Esophagus muscularis mucosa (tissue), 4 donors: ENCODE measurements at regions not wholly inside any gene's neighbourhood (a gene's known extent, or its start where the extent isn't known, plus 50 kb on each side); places are given as distances from the start of the nearest gene placed in this dataset.

Experiments used
- DNase-seq: peaks from one replicate; pipeline ENCODE4 v3.0.0-alpha.2; 2017; ENCODE audit errors: extremely low spot score
- H3K27ac ChIP-seq, 4 donors: fragments of 200-600 bp; sonication (generic); replicated peaks in 1 of 4; 1 replicate in 3 of 4; 2 replicates in 1 of 4; pipeline ENCODE4 v1.5.1; 2016 to 2019; ENCODE audit warnings: mild to moderate bottlenecking in 1 of 4
- H3K27me3 ChIP-seq, 4 donors: fragments of 200-600 bp; sonication (generic); one replicate each; pipeline versions ENCODE4 v1.5.1 to v1.6.0; 2016 to 2019
- H3K36me3 ChIP-seq, 4 donors: fragments of 200-600 bp; sonication (generic); one replicate each; pipeline ENCODE4 v1.5.1; 2016 to 2019
- H3K4me1 ChIP-seq, 4 donors: fragments of 200-600 bp; sonication (generic); one replicate each; pipeline ENCODE4 v1.5.1; 2016 to 2019
- H3K4me3 ChIP-seq, 4 donors: fragments of 200-600 bp; sonication (generic); 1 replicate in 2 of 4; 2 replicates in 2 of 4; pipeline ENCODE4 v1.5.1; 2016 to 2019; ENCODE audit warnings: mild to moderate bottlenecking in 4 of 4, moderate library complexity in 1 of 4
- H3K9me3 ChIP-seq, 4 donors: fragments of 200-600 bp; sonication (generic); 1 replicate in 3 of 4; 2 replicates in 1 of 4; pipeline ENCODE4 v1.5.1; 2016 to 2019
- EP300 ChIP-seq: sonication (generic); formaldehyde crosslinking; IDR thresholded peaks from one replicate; pipeline ENCODE4 v1.6.1; 2017; ENCODE audit warnings: antibody characterized with exemption
- POLR2A ChIP-seq: fragments of 450-650 bp; IDR thresholded peaks from one replicate; pipeline ENCODE4 v1.6.1; 2017; ENCODE audit warnings: antibody characterized with exemption, moderate library complexity, mild to moderate bottlenecking, low read depth
- POLR2AphosphoS5 ChIP-seq, 2 donors: sonication (generic); formaldehyde crosslinking; IDR thresholded peaks; one replicate each; pipeline ENCODE4 v1.6.1; 2017; ENCODE audit warnings: antibody characterized with exemption in 2 of 2
- WGBS: methylation state at CpG from one replicate; pipeline ENCODE4 v1.1.5; 2018; 5-methylcytosine and 5-hydroxymethylcytosine counted together
- intact Hi-C: fragments of 100-400 bp; cut with DNase I; formaldehyde crosslinking; loops from one replicate; pipeline ENCODE4 v1.15.1; 2023
- TF ChIP-seq, protein P1 (sequence below), 3 experiments: fragments of 200-600 bp in 2 of 3; fragments of 450-650 bp in 1 of 3; sonication (generic) in 2 of 3; IDR thresholded peaks; one replicate each; pipeline ENCODE4 v1.5.1; 2017 to 2019; ENCODE audit warnings: antibody characterized with exemption in 3 of 3, mild to moderate bottlenecking in 2 of 3, moderate library complexity in 1 of 3

DNA sequence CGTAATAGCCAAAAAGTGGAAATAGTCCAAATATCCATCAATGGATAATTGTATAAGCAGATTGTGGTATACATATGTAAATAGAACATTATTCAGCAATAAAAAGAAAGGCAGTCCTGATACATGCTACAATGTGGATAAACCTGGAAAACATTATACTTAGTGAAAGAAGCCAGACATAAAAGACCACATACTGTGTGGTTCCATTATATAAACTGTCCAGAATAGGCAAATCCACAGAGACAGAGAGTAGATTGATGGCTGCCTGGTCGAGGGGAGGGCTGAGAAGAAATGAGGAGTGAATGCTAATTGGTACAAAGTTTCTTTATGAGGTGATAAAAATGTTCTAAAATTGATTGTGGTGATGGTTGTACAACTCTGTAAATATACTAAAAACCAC, 397.4 kb upstream of the RPS6KA3 start:
- TF ChIP-seq POLR2AphosphoS5 (IDR thresholded peaks at IDR 0.05) (no peak), EP300 (no peak), POLR2A (no peak)
- TF ChIP-seq, protein P1, sequence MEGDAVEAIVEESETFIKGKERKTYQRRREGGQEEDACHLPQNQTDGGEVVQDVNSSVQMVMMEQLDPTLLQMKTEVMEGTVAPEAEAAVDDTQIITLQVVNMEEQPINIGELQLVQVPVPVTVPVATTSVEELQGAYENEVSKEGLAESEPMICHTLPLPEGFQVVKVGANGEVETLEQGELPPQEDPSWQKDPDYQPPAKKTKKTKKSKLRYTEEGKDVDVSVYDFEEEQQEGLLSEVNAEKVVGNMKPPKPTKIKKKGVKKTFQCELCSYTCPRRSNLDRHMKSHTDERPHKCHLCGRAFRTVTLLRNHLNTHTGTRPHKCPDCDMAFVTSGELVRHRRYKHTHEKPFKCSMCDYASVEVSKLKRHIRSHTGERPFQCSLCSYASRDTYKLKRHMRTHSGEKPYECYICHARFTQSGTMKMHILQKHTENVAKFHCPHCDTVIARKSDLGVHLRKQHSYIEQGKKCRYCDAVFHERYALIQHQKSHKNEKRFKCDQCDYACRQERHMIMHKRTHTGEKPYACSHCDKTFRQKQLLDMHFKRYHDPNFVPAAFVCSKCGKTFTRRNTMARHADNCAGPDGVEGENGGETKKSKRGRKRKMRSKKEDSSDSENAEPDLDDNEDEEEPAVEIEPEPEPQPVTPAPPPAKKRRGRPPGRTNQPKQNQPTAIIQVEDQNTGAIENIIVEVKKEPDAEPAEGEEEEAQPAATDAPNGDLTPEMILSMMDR (IDR thresholded peaks at IDR 0.05) = no peak
- H3K27ac ChIP-seq = no peak overlapping the region
- intact Hi-C loops = no loop called here
- H3K36me3 ChIP-seq = no peaks in the 10 kb centered on the region
- 43% methylated on average over 2 of the region's 2 CpGs for WGBS
- no peaks in the 10 kb centered on the region for H3K4me1 ChIP-seq
- H3K27me3 ChIP-seq = no peaks in the 10 kb centered on the region
- H3K4me3 ChIP-seq = no peak overlapping the region
- H3K9me3 ChIP-seq = no peaks in the 10 kb centered on the region
- DNase-seq = no peak

DNA sequence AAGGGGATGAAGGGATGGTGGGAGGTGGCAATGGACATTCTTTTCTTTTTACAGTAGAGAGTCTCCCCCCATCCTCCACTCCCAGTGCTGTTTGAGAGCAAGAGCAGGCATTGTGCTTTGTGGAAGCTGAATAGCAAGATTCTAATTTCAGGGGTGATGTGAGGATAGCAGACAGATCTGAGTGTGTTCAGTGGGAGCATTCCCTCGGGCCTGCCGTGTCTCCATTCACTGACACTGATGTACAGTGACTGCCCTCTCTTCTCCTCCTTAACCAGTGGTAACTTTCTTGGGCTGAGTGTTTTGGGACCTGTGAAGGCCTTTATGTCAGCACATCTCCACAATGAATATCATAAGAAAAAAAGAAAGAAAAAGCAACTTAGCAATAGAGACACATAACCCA, 396.6 kb upstream of the RPS6KA3 start:
- intact Hi-C loops = no loop called here
- WGBS = 76% methylated on average over 2 of the region's 2 CpGs
- no peaks in the 10 kb centered on the region for H3K27me3 ChIP-seq
- H3K27ac ChIP-seq = no peak overlapping the region
- H3K4me1 ChIP-seq = no peaks in the 10 kb centered on the region
- TF ChIP-seq, protein P1 (IDR thresholded peaks at IDR 0.05) = no peak
- TF ChIP-seq EP300 (no peak), POLR2AphosphoS5 (IDR thresholded peaks at IDR 0.05) (no peak), POLR2A (no peak)
- H3K4me3 ChIP-seq = no peak overlapping the region
- no peaks in the 10 kb centered on the region for H3K9me3 ChIP-seq
- no peaks in the 10 kb centered on the region for H3K36me3 ChIP-seq
- DNase-seq = no peak

DNA sequence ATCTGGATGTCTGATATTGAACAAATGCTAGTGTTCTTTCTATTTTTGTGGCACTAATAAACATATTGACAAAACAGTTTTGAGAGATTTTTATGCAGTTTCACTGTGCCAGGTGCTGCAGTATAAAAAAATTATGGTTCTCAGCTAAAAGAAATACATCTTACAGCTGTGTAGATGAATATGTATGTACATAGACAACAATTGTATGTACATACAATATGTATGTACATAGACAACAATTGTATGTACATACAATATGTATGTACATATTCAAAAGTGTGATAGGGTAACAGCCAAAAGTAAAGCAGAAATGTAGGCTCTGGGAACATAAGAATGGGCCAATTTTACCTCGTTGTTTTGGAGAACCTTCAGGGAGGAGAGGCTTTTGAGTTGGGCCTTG, 390.0 kb upstream of the RPS6KA3 start:
- WGBS = 86% methylated on average over 1 of the region's 1 CpG
- Histone ChIP-seq H3K9me3 (no peaks in the 10 kb centered on the region), H3K4me3 (no peak overlapping the region), H3K27ac (no peak overlapping the region), H3K36me3 (no peaks in the 10 kb centered on the region), H3K4me1 (no peaks in the 10 kb centered on the region), H3K27me3 (no peaks in the 10 kb centered on the region)
- no peak for DNase-seq
- intact Hi-C loops = no loop called here
- no peak for TF ChIP-seq EP300
- no peak for TF ChIP-seq POLR2A
- no peak for TF ChIP-seq POLR2AphosphoS5 (IDR thresholded peaks at IDR 0.05)
- TF ChIP-seq, protein P1 (IDR thresholded peaks at IDR 0.05) = no peak

DNA sequence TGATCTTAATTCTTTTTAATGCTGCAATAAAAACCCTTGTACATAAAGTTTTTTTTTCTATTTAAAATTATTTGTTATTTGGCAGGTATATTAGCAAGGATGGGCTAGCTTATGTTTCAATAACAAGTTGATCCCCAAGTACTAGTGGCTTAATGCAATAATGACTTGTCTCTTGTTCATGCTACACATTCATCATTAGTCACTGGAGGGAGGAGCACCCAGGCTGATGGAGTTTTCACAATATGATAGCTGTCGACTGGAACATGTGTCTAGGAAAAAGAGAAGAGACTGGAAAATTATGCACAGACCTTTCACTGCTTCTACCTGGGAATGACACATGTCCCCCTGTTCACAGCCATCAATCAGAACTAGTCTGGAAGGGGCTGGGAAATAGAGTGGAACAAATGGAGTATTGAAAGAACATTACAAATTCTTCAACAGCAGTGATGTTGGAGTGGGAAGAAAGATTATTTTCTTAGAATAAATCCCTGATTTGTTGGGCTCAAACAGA, 387.9 kb upstream of the RPS6KA3 start:
- DNase-seq = no peak
- H3K27ac ChIP-seq = no peak overlapping the region
- H3K36me3 ChIP-seq = no peaks in the 10 kb centered on the region
- H3K4me1 ChIP-seq = no peaks in the 10 kb centered on the region
- no peak overlapping the region for H3K4me3 ChIP-seq
- no peaks in the 10 kb centered on the region for H3K27me3 ChIP-seq
- TF ChIP-seq, protein P1 (IDR thresholded peaks at IDR 0.05) = no peak
- TF ChIP-seq EP300 (no peak), POLR2AphosphoS5 (IDR thresholded peaks at IDR 0.05) (no peak), POLR2A (no peak)
- intact Hi-C loops = no loop called here
- H3K9me3 ChIP-seq = no peaks in the 10 kb centered on the region
- 63% methylated on average over 1 of the region's 1 CpG for WGBS

DNA sequence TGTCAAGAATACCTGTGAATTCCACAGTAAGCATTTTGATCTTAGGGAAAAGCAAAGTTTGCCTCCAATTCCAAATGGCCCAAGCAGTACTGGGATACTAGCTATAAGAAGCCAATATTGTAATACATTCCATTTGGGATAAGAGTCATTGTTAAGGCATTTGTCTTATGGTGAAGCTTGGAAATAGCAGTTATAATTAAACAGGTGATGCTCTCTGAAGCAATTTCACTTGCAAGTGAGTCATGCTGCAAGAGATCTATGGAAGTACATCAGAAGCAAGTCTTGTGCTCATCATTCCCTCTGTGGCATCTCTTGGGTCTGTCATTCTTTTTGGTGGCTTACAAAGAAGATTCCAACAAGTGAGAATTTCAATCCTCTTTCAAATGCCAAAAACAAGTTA, 386.4 kb upstream of the RPS6KA3 start:
- no peak for DNase-seq
- Histone ChIP-seq H3K27ac (no peak overlapping the region), H3K27me3 (no peaks in the 10 kb centered on the region), H3K9me3 (no peaks in the 10 kb centered on the region), H3K4me1 (no peaks in the 10 kb centered on the region), H3K4me3 (no peak overlapping the region), H3K36me3 (no peaks in the 10 kb centered on the region)
- TF ChIP-seq EP300 = no peak
- TF ChIP-seq, protein P1 (IDR thresholded peaks at IDR 0.05) = no peak
- TF ChIP-seq POLR2AphosphoS5 (IDR thresholded peaks at IDR 0.05) = no peak
- no peak for TF ChIP-seq POLR2A
- intact Hi-C loops = no loop called here
